Stimulated activated CD8-positive, alpha-beta memory T cell treated with anti-CD3 and anti-CD28 coated beads, Interleukin-7, amount 100 ng/mL, for 1 hour (primary cell): ENCODE measurements at regions not wholly inside any gene's neighbourhood (a gene's known extent, or its start where the extent isn't known, plus 50 kb on each side); places are given as distances from the start of the nearest gene placed in this dataset.
"Not testable (repeated sequence)": the region's sequence is repeated elsewhere in the genome, so short reads cannot be mapped to it uniquely, and the experiment has no call there.

Source experiments
- DNase-seq, 2 donors: peaks; one replicate each; pipeline ENCODE4 v3.0.0-alpha.2; 2020; ENCODE audit warnings: low read depth in 2 of 2

DNA sequence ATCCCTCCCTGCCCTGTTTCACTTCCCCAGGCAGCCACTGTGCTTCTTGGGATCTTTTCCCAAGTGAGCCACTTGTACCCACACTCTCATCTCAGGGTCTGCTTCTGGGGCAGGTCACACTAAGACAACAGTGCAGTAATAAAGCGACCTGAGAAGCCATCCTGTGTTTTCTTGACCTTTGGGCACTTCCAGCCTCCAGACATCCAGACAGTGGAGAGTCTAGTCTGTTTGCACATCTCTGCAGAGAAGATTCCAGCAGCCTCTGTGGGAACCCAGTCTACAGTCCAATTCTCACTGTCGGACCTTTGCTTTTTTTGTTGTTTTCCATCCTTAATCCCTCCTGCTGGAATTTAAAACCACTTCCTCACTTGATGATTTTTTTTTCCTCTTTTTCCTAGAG is 50.3 kb upstream of the ATP6AP2 start:
- no peak for DNase-seq

DNA sequence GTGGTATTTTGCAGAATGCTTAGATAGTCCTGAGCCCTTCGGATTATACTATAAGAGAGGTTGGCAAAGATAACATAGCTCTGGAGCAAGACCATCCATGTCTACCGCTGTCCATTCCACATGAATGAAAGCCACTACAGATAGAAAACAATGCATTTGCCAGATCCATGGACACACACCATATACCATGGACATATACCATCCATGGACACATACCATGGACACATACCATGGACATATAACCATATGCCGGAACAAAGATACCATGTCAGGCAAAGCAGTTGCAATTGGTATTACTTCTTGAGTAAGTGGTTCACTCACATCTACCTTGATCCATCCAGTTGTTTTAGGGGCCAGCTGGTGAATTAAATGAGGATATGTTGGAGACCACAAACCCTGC is 53.2 kb upstream of the ATP6AP2 start:
- no peak for DNase-seq

DNA sequence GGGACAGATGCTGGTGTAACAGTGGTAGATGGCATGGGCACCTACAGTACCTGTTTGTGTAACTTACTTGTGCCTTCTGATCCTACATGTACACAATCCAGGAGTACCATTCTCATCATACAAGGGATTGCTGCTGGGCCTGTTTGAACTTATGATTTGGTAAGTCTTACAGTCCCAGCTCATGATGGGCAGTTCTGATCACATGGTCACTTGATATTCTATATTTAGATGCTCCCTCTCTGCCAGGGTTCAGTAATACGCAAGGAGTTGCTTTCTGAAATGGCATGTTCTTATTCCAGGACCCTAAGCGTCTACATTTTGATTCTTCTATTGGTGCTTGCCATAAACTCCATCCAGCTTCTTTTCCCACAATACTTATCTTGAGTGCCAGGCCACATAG is 54.4 kb upstream of the ATP6AP2 start:
- DNase-seq, result no peak

DNA sequence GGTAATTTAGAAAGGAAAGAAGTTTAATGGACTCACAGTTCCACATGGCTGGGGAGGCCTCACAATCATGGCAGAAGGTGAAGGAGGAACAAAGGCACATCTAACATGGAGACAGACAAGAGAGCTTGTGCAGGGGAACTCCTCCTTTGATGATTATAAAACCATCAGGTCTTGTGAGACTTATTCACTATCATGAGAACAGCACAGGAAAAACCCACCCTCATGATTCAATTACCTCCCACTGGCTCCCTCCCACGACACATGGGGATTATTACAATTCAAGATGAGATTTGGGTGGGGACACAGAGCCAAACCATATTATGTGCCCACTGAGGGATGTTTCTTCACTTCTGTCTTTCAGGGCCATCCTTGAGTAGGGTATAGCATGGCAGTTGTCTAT is 54.9 kb upstream of the ATP6AP2 start:
- not testable (repeated sequence) for DNase-seq

DNA sequence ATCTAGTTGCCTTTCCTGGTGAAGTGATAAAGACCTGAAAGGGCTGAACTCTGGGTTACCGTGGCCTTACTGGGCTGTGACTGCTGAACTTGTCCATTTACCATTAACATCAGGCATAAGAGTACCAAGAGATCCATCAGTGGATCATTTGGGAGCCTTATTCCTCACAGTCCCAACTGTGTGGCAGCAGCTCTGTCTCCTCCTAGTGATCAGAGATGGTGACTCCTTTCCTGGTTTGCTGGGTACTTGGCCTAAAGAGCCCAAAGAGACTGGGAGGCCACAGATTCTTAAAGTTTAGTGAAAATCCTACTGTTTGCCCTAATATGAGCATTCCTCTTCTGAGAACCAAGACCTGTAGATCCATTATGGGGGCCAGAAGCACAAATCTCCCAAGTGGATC is 56.3 kb upstream of the ATP6AP2 start:
- DNase-seq, result no peak

DNA sequence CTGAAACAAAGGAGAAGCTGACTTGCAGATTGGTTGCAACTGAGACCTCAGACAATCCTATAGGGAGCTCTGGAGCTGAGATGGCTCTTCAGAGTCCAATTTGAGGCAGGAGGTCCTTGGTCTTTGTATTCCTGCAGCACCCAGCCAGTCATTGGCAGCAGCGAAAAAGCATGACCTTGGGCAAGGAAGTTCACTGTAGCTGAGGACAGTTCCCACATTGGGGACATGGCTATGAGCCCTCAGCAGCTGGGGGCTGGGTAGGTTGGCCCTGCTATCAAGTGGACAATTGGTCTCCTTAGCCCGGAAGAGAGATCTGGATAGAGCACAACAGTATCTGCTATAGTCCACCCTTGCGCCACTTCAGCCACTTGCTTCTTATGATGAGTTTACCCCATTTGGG is 56.9 kb upstream of the ATP6AP2 start:
- no peak for DNase-seq

DNA sequence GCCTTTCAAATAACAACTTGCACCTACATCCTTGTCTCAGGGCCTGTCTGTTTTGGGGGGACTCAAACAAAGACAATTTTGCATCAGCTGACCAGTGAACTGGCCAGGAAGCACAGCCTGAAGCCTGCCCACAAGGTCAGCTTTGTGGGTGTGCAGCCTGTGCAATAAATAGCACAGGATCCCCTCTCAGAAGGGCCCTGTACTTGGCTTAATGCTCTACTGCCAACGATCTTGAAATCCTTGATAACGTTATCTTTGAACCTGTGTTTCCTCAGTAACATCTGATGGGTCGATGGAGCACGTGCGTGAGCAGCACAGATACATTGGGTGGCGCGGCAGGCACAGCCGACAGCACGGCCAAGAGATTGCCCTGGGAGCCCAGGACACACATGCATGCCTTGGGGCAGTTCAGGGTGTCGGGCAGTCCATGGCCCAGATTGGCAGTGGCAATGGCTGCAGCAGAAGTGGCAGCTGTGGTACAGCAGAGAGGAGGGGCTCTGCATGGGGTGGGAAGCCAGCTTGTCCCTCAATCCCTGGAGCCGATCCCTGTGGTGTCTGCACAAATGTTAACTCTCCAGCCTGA is 58.8 kb upstream of the ATP6AP2 start:
- no peak for DNase-seq

DNA sequence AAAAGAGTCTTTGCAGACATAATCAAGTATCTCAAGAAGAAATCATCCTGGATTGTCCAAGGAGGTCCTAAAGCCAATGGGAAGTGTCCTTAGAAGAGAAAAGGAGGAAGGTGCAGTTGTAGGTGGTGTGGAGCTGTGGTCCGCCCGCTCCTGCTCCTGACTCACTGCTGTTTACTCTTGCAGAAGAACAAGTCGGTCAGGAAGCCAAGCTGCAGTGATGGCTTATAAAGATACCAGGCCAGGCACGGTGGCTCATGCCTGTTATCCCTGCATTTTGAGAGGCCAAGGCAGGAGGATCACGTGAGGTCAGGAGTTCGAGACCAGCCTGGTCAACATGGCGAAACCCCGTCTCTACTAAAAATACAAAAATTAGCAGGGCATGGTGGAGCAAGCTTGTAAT is 66.4 kb upstream of the ATP6AP2 start:
- DNase-seq, result no peak

DNA sequence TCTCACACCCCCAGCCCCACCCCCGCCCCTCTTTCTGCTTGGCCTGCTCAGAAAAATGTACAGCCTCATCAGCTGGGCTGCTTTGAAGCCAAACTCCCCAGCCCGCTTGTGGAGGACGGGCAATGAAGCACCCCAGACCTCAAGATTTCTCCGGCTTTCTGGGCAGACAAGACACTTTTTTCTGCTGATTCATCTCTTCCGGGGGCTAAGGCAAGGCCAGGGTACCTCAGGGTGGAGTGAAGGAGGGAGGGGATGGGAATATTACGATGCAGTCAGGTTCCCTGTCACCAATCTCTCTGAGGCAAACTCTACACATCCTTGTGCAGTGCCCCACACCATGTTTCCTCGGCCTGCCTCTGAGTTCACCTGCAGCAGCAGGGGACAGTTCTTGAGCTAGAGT is 66.9 kb upstream of the ATP6AP2 start:
- no peak for DNase-seq

DNA sequence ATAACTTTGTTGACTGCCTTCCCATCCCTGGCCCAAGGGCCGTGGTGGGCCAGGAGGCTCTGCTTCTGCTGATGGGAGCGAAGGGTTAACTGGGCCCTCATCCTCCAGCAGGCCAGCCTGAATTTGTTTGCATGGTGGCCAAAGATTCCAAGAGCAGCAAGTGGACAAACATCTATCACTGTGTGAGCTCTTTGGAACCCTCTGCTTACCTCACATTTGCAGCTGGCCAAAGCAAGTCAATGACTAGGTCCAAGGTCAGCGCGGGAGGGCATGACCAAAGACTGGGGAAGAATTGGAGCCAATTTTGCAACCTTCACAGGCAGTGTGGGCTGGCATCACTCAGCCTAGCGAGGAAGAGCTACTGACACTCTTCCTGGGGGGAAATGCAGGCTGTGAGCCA is 67.8 kb upstream of the ATP6AP2 start:
- no peak for DNase-seq

DNA sequence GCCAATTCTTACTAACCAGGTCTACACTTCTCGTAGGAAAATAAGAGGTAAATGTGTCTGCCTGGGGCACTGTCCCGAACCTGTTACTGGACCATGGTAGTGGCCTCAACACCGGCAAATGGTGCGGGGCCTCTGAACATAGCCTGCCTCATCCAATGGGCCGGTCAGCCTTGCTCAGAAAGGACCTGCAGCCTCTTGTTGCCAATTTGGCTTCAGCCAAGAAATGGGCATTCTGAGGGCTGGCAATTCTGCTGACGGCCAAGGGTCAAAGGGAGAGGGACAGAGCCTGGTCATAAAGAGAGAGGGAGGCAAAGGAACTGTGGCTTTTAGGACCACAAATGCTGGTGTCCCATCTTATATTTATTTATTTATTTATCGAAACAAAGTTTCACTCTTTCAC is 69.5 kb upstream of the ATP6AP2 start:
- no peak for DNase-seq

DNA sequence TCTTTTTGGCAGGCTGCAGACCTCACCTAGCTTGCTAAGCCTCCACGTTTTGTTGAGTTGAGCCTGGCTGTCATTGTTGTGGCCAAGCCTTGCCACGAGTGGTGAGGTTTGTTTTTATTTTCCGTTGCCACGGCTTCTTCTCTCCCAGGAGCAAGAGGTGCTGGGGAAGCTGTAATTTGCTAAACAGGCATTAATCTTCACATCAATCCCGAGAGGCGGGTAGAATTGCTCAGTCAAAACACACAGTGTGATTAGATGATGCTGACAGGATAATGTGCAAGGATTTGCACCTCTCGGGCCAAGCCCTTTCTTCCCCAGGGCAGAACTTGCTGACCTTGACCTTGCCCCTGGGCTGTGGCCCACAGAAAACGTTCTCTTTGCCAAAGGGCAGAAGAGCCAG is 72.2 kb upstream of the ATP6AP2 start:
- DNase-seq, result no peak

DNA sequence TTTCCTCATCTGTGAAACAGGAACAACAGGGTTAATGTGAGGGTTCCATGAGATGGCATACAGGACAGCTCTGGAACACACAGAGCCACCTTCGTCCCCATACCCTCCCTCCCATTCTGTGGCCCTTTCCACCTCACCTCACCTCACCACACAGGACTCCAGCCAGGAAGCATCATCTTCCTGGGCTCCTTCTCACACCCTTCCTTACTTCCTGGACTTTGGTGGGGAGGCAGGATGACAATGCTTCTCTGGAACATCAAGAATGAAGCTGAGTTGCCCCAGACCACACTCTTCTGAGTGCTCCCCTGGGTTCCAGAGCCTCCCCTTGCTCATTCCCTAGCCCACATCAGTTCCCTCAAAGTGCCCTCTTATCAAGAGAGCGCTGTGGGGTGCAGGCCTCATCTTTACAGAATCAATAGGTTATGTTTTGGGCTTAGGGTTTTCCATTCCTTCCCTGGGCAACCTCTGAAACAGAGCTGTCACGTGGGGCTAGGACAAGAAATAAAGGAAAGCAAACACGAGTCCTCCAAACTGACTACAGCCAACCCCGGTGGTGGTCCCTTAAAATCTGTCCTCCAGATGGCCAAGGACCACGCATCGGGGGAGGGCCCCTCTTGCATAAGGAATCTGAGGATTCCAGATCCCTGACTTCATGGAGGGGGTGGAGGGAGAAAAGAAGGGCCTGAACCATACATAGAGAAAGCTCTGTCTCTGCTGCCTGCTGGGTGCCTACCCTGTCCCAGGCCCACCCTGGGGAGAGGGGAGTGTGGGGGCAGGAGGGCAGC is 74.4 kb upstream of the ATP6AP2 start:
- DNase-seq, result no peak

DNA sequence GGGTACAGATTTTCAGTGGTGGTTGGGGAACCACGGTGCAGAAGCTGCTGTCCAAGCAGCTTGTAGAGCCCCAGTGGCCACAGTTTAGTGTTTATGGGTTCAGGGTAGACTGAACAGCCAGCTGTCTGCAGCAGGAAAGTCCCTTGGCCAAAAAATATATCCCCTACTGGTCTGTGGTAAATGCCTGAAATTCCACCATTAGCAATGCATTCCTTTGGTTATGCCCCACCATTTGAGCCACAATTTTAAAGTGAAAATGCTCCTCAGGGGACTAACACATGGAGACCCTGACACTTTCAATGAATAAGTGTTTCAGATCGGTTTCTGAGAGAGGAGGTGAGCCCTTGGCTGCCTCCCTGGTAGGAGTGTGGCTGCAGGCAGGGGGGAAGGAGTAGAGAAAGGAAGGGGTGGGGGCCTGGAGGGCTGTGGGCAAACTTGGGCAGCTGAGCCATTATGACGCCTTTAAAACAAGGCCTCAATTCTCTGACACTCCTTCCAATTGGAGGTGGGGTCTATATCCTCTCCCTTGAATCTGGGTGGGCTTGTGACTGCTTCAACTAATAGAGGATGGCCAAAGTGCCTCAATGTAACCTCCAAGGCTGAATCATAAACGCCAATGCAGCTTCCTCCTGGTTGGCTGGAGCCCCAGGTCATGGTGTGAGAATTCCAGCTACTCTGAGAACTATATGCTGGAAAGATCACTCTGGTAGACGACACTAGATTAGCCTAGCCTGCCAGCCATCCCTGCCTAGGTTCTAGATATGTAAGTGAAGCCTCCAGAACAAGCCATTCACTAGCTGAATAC is 75.8 kb upstream of the ATP6AP2 start:
- no peak for DNase-seq

DNA sequence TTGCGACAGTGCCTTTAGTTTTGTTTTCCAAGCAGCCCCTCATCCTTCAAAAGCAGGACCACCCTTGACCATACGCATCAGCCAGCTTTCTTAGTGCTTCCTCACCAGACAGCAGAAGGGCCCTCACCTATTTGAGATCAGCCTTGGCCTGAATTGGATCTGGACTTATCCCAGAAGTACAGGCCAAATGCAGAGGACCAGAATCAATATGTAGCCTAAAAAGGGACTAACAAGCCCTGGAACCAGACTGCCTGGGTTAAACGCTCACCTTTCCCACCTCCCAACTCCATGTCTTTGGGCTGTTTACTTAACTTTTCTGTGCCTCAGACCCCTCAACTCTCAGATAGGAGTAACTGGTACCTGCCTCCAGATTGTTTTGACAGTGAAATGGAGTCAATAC is 77.7 kb upstream of the ATP6AP2 start:
- no peak for DNase-seq

DNA sequence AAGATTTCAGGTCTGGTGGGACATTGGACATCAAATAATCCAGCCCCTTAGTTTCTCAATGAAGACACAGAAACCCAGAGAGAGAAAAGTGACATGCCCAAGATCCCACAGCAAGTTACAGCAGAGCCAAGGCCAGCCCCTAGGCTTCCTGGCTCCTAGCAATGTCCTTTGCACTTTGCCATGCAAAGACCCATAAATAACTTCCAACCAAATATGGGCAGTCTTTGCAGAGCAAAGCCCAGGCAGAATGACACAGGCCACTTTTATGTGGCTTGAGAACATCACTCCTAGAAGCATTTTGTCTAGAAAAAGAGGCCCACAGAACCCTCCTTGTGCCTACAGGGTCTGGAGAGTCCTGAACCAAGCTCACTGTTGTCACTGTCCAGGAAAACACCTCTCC is 78.1 kb upstream of the ATP6AP2 start:
- no peak for DNase-seq

DNA sequence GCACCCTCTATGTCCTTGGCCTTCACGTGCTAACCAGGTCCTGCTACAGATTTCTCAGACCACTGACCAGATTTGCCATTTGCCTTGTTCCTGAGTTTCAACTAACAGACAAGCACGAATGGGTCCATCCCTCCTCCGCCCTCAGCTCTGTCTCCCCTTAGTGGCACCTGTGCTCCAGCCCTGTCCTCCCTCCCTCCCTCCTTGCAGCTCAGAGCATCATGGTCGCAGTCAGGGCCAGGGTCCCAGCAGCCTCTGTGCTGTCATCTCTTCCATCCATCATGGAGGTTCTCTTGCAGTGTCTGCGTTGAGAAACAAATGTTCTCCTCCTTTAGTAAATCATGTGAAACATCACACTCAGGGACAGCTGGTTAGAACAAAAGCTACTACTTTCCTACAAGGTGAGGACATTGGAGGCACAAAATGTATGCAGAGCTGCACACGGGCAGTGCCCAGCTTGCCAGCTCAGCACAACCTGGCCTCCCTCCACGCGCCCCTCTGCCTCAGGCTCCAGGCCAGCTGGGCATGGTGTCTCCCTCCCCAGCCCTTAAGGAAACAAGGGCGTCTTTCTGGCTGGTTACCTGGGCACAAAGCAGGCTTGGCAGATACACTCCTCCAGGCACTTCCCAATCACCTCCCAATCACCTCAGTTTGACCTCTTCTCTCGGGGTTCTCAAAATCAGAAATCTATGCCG is 79.5 kb upstream of the ATP6AP2 start:
- no peak for DNase-seq

DNA sequence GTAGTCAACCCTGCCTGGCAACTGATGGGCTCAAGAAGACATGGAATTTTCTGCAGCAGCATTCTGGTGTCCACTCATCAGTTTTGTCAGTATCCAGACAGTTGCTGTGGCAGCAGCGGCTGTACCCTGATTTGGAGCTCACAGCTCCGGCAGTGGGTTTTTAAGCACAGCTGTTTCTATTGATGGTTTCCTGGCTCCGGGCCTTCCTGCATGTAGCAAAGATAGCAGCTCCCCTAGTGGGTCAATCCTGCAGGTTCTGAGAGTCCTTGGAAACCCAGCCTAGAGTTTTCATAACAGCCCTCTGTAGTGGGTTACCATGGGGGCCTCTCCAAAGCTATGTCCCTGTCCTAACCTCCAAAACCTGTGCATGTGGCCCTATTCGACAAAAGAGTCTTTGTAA is 84.0 kb upstream of the ATP6AP2 start:
- DNase-seq, result no peak

DNA sequence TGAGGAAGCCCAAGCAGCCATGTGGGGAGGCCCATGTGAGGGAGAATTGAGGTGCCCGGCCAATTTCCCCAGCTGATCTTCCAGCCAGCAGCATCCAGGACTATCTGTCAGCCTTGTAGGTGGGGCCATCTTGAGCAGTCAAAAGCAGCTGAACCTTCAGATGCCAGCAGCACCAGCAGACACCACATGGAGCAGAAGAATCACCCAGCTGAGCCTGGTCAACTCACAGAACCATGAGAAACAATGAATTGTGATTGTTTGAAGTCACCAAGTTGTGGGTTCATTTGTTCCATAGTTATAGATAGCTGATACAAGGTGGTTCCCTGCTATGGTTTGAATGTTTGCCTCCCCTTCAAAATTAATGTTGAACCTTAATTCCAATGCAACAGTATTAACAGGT is 85.1 kb upstream of the ATP6AP2 start:
- DNase-seq, result no peak

DNA sequence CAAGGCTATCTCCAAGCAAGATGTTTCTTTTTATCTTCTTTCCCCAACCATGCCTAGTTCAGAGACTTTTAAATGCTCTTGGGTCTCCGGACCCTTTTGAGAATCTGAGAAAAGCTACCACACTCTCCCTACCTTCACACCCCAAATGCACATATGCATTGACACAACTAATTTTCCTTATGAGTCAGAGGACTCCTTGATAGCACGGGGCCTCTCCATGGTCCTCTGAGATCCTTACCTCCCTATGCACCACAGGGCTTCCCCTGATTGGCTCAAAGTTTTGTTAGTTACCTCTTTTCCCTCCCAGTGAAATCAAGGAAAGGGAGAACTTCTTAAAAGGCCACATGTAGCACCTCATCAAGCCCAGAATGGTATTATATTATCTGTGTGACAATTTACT is 86.8 kb upstream of the ATP6AP2 start:
- DNase-seq, result no peak

DNA sequence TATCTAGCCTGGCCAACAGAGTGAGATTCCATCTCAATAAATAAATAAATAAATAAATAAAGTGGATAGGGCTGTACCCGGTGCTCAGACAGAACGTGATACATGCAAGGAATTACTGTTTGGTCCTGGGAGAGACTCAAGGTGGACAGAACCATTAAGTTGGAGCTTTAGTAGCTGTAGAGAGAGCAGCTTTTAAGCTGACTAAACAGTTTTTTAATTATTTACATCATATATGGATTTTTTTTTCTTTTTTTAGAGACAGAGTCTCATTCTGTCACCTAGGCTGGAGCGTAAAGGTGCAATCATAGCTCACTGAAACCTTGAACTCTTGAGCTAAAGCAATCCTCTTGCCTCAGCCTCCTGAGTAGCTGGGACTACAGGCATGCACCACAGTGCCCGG is 92.5 kb upstream of the ATP6AP2 start:
- DNase-seq, result no peak

DNA sequence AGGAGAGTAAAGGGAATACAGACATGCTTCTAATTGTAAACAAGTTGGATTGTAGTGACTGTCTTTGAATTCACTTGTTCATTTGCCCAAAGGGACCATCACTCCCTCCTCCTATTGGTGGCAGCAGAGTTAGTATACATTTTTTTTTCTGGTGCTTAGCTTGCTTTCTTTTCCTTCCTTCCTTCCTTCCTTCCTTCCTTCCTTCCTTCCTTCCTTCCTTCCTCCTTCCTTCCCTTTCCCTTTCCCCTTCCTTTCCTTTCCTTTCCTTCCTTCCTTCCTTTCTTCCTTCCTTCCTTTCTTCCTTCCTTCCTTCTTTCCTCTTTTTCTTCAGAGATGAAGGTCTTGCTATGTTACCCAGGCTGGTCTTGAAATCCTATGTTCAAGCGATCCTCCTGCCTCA is 94.8 kb upstream of the ATP6AP2 start:
- no peak for DNase-seq
